ENCODE measurements at regions not wholly inside any gene's neighbourhood (a gene's known extent, or its start where the extent isn't known, plus 50 kb on each side); places are given as distances from the start of the nearest gene placed in this dataset.

GRCh38 chr2:211068108-211068780, 511.8 kb downstream of the CPS1 start:
- TF ChIP-seq CTCF (IDR thresholded peaks at IDR 0.05; ENCODE audit: insufficient read depth, low read length) = no peak
- DNase-seq (ENCODE audit: low read depth) = peak; percentile 32
- H3K4me3 ChIP-seq (ENCODE audit: low read depth, low read length) = no peak overlapping the region

GRCh38 chr2:211070547-211070946, 514.1 kb downstream of the CPS1 start:
- no peak for TF ChIP-seq CTCF (IDR thresholded peaks at IDR 0.05; ENCODE audit: insufficient read depth, low read length)
- no peak for DNase-seq (ENCODE audit: low read depth)
- H3K4me3 ChIP-seq (ENCODE audit: low read depth, low read length) = no peak overlapping the region

- no peak for DNase-seq (ENCODE audit: low read depth)
- TF ChIP-seq CTCF (IDR thresholded peaks at IDR 0.05; ENCODE audit: insufficient read depth, low read length) = no peak
- H3K4me3 ChIP-seq (ENCODE audit: low read depth, low read length) = no peak overlapping the region
These were observed 520.9 kb downstream of the CPS1 start for GRCh38 chr2:211077216-211077767.

GRCh38 chr2:211084352-211084751, 528.0 kb downstream of the CPS1 start:
- no peak for TF ChIP-seq CTCF (IDR thresholded peaks at IDR 0.05; ENCODE audit: insufficient read depth, low read length)
- DNase-seq (ENCODE audit: low read depth) = no peak

GRCh38 chr2:211085056-211085680, 528.8 kb downstream of the CPS1 start:
- no peak overlapping the region for H3K4me3 ChIP-seq (ENCODE audit: low read depth, low read length)
- peak; percentile 71 for TF ChIP-seq CTCF (IDR thresholded peaks at IDR 0.05; ENCODE audit: insufficient read depth, low read length)
- DNase-seq (ENCODE audit: low read depth) = peak; percentile 70

More at GRCh38 chr2:211084352-211084751, 528.0 kb downstream of the CPS1 start:
- H3K4me3 ChIP-seq (ENCODE audit: low read depth, low read length) = no peak overlapping the region

GRCh38 chr2:211086049-211086448, 529.6 kb downstream of the CPS1 start:
- no peak for TF ChIP-seq CTCF (IDR thresholded peaks at IDR 0.05; ENCODE audit: insufficient read depth, low read length)
- H3K4me3 ChIP-seq (ENCODE audit: low read depth, low read length) = no peak overlapping the region
- no peak for DNase-seq (ENCODE audit: low read depth)
